GM12892 (cell line): ENCODE measurements at regions not wholly inside any gene's neighbourhood (a gene's known extent, or its start where the extent isn't known, plus 50 kb on each side); places are given as distances from the start of the nearest gene placed in this dataset.

Source experiments
- POLR2A ChIP-seq: IDR thresholded peaks from 2 replicates; pipeline ENCODE4 v1.6.1; 2011; ENCODE audit warnings: low read depth, low read length, control low read depth
- POLR2AphosphoS5 ChIP-seq: IDR thresholded peaks from 2 replicates; pipeline ENCODE4 v1.6.1; 2011; ENCODE audit warnings: low read depth, low read length, control low read depth
- TAF1 ChIP-seq: IDR thresholded peaks from 2 replicates; pipeline ENCODE4 v1.6.1; 2011; ENCODE audit warnings: low read depth, mild to moderate bottlenecking, control low read depth, low read length, borderline replicate concordance

DNA sequence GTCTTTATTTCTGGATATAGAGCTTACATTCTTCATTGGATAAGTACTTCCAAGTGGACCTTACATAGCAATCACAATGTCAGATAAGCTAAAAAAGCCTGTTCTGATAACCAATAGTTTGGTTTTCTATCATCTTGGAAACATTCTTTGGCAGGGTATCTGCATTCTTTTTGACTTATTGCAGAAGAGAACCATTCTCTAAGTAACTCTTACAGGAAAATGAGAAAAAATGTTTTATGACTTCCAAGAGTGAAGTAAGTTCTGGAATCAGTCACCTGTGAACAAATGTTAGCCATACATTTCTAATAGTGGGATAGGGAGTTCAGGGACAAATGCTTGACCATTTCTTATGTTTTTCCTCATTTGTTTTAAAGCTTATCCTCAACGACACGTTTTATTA lies 564.0 kb downstream of the CD109 start:
- no peak for TF ChIP-seq TAF1
- TF ChIP-seq POLR2A = no peak
- TF ChIP-seq POLR2AphosphoS5 = no peak
